HG03342 (cell line): ENCODE measurements at regions not wholly inside any gene's neighbourhood (a gene's known extent, or its start where the extent isn't known, plus 50 kb on each side); places are given as distances from the start of the nearest gene placed in this dataset.
"Not testable (repeated sequence)": the region's sequence is repeated elsewhere in the genome, so short reads cannot be mapped to it uniquely, and the experiment has no call there.

Source experiments
- ATAC-seq: cut with Tn5 transposase; IDR thresholded peaks from one replicate; pipeline ENCODE4 v1.9.1; 2021; ENCODE audit warnings: mild to moderate bottlenecking, moderate library complexity; ENCODE audit not compliant: unreplicated experiment

GRCh38 chr6:141884850-141885249 lies 247.9 kb upstream of the GJE1 start:
- ATAC-seq, result no peak

GRCh38 chr6:141878686-141879085 lies 254.0 kb upstream of the GJE1 start:
- no peak for ATAC-seq

GRCh38 chr6:141877275-141877983 lies 255.3 kb upstream of the GJE1 start:
- ATAC-seq, result no peak

- ATAC-seq, result no peak
Measured at GRCh38 chr6:141874930-141875602, 257.7 kb upstream of the GJE1 start.

GRCh38 chr6:141869509-141869908 lies 263.2 kb upstream of the GJE1 start:
- ATAC-seq, result not testable (repeated sequence)

- ATAC-seq, result no peak
Measured at GRCh38 chr6:141867767-141868166, 265.0 kb upstream of the GJE1 start.

- no peak for ATAC-seq
Measured at GRCh38 chr6:141866731-141867497, 265.8 kb upstream of the GJE1 start.

GRCh38 chr6:141851063-141851462 lies 281.7 kb upstream of the GJE1 start:
- ATAC-seq, result no peak

- ATAC-seq, result no peak
Measured at GRCh38 chr6:141848029-141848890, 284.5 kb upstream of the GJE1 start.

- no peak for ATAC-seq
Measured at GRCh38 chr6:141846639-141847038, 286.1 kb upstream of the GJE1 start.

GRCh38 chr6:141843178-141843834 lies 289.4 kb upstream of the GJE1 start:
- no peak for ATAC-seq

- no peak for ATAC-seq
Measured at GRCh38 chr6:141833001-141833655, 299.6 kb upstream of the GJE1 start.

GRCh38 chr6:141830530-141830929 lies 302.2 kb upstream of the GJE1 start:
- no peak for ATAC-seq

- ATAC-seq, result no peak
Measured at GRCh38 chr6:141829566-141830360, 303.0 kb upstream of the GJE1 start.

GRCh38 chr6:141824350-141824749 lies 308.4 kb upstream of the GJE1 start:
- no peak for ATAC-seq

- not testable (repeated sequence) for ATAC-seq
Measured at GRCh38 chr6:141815039-141815438, 317.7 kb upstream of the GJE1 start.

- ATAC-seq, result no peak
Measured at GRCh38 chr6:141809901-141810300, 322.8 kb upstream of the GJE1 start.

GRCh38 chr6:141808662-141809061 lies 324.1 kb upstream of the GJE1 start:
- ATAC-seq, result no peak

- ATAC-seq, result not testable (repeated sequence)
Measured at GRCh38 chr6:141800973-141801372, 331.8 kb upstream of the GJE1 start.
